CD4-positive, alpha-beta T cell (primary cell): ENCODE measurements at regions not wholly inside any gene's neighbourhood (a gene's known extent, or its start where the extent isn't known, plus 50 kb on each side); places are given as distances from the start of the nearest gene placed in this dataset.

Source experiments
- ATAC-seq: fragments of 200-7000 bp; cut with Tn5 transposase; one replicate; pipeline ENCODE4 v1.10.0; 2022; ENCODE audit warnings: mild to moderate bottlenecking; ENCODE audit not compliant: poor library complexity
- CTCF ChIA-PET: fragments of 350-600 bp; sonication (Branson Sonifier 250); formaldehyde crosslinking; loops from one replicate; lab custom pipeline; 2021; ENCODE audit warnings: antibody characterized with exemption, inconsistent platforms; lab: Charles Lee
- POLR2A ChIA-PET: fragments of 350-600 bp; sonication (Branson Sonifier 250); formaldehyde crosslinking; loops from one replicate; lab custom pipeline; 2021; ENCODE audit warnings: antibody characterized with exemption, inconsistent platforms; lab: Charles Lee
- DNase-seq, 14 experiments: peaks; one replicate each; pipeline ENCODE4 v3.0.0-alpha.2; 2013 to 2020; ENCODE audit warnings: mixed read lengths in 2 of 14
- H3K27ac ChIP-seq, 2 donors: one replicate each; pipeline versions ENCODE4 v1.5.1 to v1.7.0; 2013; ENCODE audit warnings: low read length in 2 of 2, low read depth in 1 of 2, mild to moderate bottlenecking in 1 of 2
- H3K27me3 ChIP-seq, 2 experiments: 1 replicate in 1 of 2; 2 replicates in 1 of 2; pipeline versions ENCODE4 v1.6.1 to v1.7.0; 2013; ENCODE audit warnings: low read length in 2 of 2, control low read depth in 1 of 2, mild to moderate bottlenecking in 1 of 2, moderate library complexity in 1 of 2; ENCODE audit not compliant: insufficient read depth in 2 of 2, control insufficient read depth in 1 of 2
- H3K36me3 ChIP-seq: one replicate; pipeline ENCODE4 v1.6.1; 2013; ENCODE audit warnings: low read length, control low read depth; ENCODE audit not compliant: insufficient read depth
- H3K4me1 ChIP-seq: one replicate; pipeline ENCODE4 v1.6.1; 2013; ENCODE audit warnings: low read length, control low read depth; ENCODE audit not compliant: insufficient read depth
- H3K4me3 ChIP-seq: one replicate; pipeline ENCODE4 v1.5.1; 2013; ENCODE audit warnings: mild to moderate bottlenecking, low read length, moderate library complexity
- H3K9me3 ChIP-seq, 2 experiments: 1 replicate in 1 of 2; 2 replicates in 1 of 2; pipeline versions ENCODE4 v1.6.1 to v1.7.0; 2013; ENCODE audit warnings: low read length in 2 of 2, mild to moderate bottlenecking in 2 of 2, control low read depth in 1 of 2, moderate library complexity in 1 of 2; ENCODE audit not compliant: control insufficient read depth in 1 of 2, insufficient read depth in 1 of 2
- H3K27ac Mint-ChIP-seq: one replicate; pipeline ENCODE4 v1.8.0; 2020; ENCODE audit warnings: mixed read lengths
- H3K27me3 Mint-ChIP-seq: one replicate; pipeline ENCODE4 v1.8.0; 2021; ENCODE audit warnings: mixed read lengths
- H3K36me3 Mint-ChIP-seq: one replicate; pipeline ENCODE4 v1.8.0; 2021; ENCODE audit warnings: low read depth, mixed read lengths
- H3K4me1 Mint-ChIP-seq: one replicate; pipeline ENCODE4 v1.8.0; 2021; ENCODE audit warnings: low read depth, mixed read lengths
- H3K4me3 Mint-ChIP-seq: one replicate; pipeline ENCODE4 v1.8.0; 2020; ENCODE audit warnings: mild to moderate bottlenecking, mixed read lengths
- H3K9me3 Mint-ChIP-seq: one replicate; pipeline ENCODE4 v1.8.0; 2020; ENCODE audit warnings: mixed read lengths
- CTCF ChIP-seq: fragments of 200-600 bp; IDR thresholded peaks from one replicate; pipeline ENCODE4 v1.8.0; 2022; ENCODE audit warnings: antibody characterized with exemption, mild to moderate bottlenecking
- intact Hi-C, 2 experiments: fragments of 100-400 bp; cut with DNase I in 1 of 2; cut with micrococcal nuclease in 1 of 2; formaldehyde crosslinking; loops; one replicate each; pipeline versions ENCODE4 v1.15.1 to v1.9.0; 2023 to 2025; cut with DNase I, micrococcal nuclease

GRCh38 chr3:82494977-82495489 lies 733.6 kb upstream of the GBE1 start:
- H3K9me3 ChIP-seq: peaks cover 6 to 7% of the 10 kb centered on the region in 2 experiments
- intact Hi-C loops: no loop called here
- ChIA-PET CTCF (no interaction called here), POLR2A (no interaction called here)
- H3K27me3 ChIP-seq: no peaks in the 10 kb centered on the region
- H3K4me3 ChIP-seq: no peak overlapping the region
- no peaks in the 10 kb centered on the region for H3K36me3 Mint-ChIP-seq
- H3K27ac Mint-ChIP-seq: no peak overlapping the region
- H3K27ac ChIP-seq: no peak overlapping the region
- no peaks in the 10 kb centered on the region for H3K27me3 Mint-ChIP-seq
- peaks cover 4% of the 10 kb centered on the region for H3K9me3 Mint-ChIP-seq
- H3K36me3 ChIP-seq: no peaks in the 10 kb centered on the region
- no peak overlapping the region for H3K4me3 Mint-ChIP-seq
- no peak for DNase-seq
- no peaks in the 10 kb centered on the region for H3K4me1 ChIP-seq
- ATAC-seq: no peak
- H3K4me1 Mint-ChIP-seq: no peaks in the 10 kb centered on the region
- no peak for TF ChIP-seq CTCF

- Mint-ChIP-seq H3K9me3 (peaks cover 4% of the 10 kb centered on the region), H3K27me3 (no peaks in the 10 kb centered on the region)
- CTCF ChIA-PET: no interaction called here
These were observed 732.4 kb upstream of the GBE1 start for GRCh38 chr3:82493858-82494257.

GRCh38 chr3:82475306-82475705 lies 713.9 kb upstream of the GBE1 start:
- ChIA-PET POLR2A (no interaction called here), CTCF (no interaction called here)
- H3K4me1 ChIP-seq: no peaks in the 10 kb centered on the region
- Mint-ChIP-seq H3K36me3 (no peaks in the 10 kb centered on the region), H3K9me3 (peaks cover 6% of the 10 kb centered on the region), H3K27me3 (no peaks in the 10 kb centered on the region), H3K4me3 (no peak overlapping the region), H3K4me1 (no peaks in the 10 kb centered on the region), H3K27ac (no peak overlapping the region)
- no peaks in the 10 kb centered on the region for H3K36me3 ChIP-seq
- H3K27ac ChIP-seq: no peak overlapping the region
- no peak for TF ChIP-seq CTCF
- H3K4me3 ChIP-seq: no peak overlapping the region
- DNase-seq: no peak
- ATAC-seq: no peak
- intact Hi-C loops: no loop called here
- H3K9me3 ChIP-seq: peaks cover 0 to 3% of the 10 kb centered on the region in 2 experiments
- no peaks in the 10 kb centered on the region for H3K27me3 ChIP-seq

More at GRCh38 chr3:82493858-82494257, 732.4 kb upstream of the GBE1 start:
- Histone ChIP-seq H3K4me3 (no peak overlapping the region), H3K36me3 (no peaks in the 10 kb centered on the region), H3K27me3 (no peaks in the 10 kb centered on the region), H3K9me3 (peaks cover 6 to 7% of the 10 kb centered on the region in 2 experiments), H3K27ac (no peak overlapping the region), H3K4me1 (no peaks in the 10 kb centered on the region)
- Mint-ChIP-seq H3K36me3 (no peaks in the 10 kb centered on the region), H3K4me3 (no peak overlapping the region), H3K27ac (no peak overlapping the region), H3K4me1 (no peaks in the 10 kb centered on the region)
- DNase-seq (no peak), ATAC-seq (no peak)
- intact Hi-C loops: no loop called here
- no peak for TF ChIP-seq CTCF
- POLR2A ChIA-PET: no interaction called here
